DND-41 (cell line): ENCODE measurements at regions not wholly inside any gene's neighbourhood (a gene's known extent, or its start where the extent isn't known, plus 50 kb on each side); places are given as distances from the start of the nearest gene placed in this dataset.

ENCODE experiments used
- CTCF ChIP-seq: IDR thresholded peaks from 2 replicates; pipeline ENCODE4 v1.5.1; 2012; ENCODE audit warnings: borderline replicate concordance, low read length, moderate library complexity, mild to moderate bottlenecking; ENCODE audit not compliant: poor library complexity, severe bottlenecking; ENCODE audit errors: extremely low read depth
- EZH2 ChIP-seq: IDR thresholded peaks from 3 replicates; pipeline ENCODE4 v1.6.1; 2012; ENCODE audit warnings: borderline replicate concordance, low read depth, mild to moderate bottlenecking, moderate library complexity, low read length, inconsistent platforms; ENCODE audit not compliant: severe bottlenecking

GRCh38 chr2:42965196-42965595, 172.8 kb upstream of the HAAO start:
- TF ChIP-seq CTCF (no peak), EZH2 (no peak)
